Smooth muscle cell (in vitro differentiated cells): ENCODE measurements at regions not wholly inside any gene's neighbourhood (a gene's known extent, or its start where the extent isn't known, plus 50 kb on each side); places are given as distances from the start of the nearest gene placed in this dataset.

ENCODE experiments used
- DNase-seq: peaks from one replicate; lab custom pipeline; 2025; ENCODE audit not compliant: unreplicated experiment; lab: John Stamatoyannopoulos, UW
- H2AFZ ChIP-seq: fragments of 200-600 bp; sonication (generic); 2 replicates; pipeline ENCODE4 v1.6.0; 2016; ENCODE audit warnings: antibody characterized with exemption, low read depth, mild to moderate bottlenecking
- H3F3A ChIP-seq: fragments of 200-600 bp; sonication (generic); 2 replicates; pipeline ENCODE4 v1.6.0; 2017; ENCODE audit warnings: antibody characterized with exemption, low read depth
- H3K27ac ChIP-seq: fragments of 200-600 bp; sonication (generic); 2 replicates; pipeline ENCODE4 v1.5.1; 2016; ENCODE audit warnings: low read depth, mild to moderate bottlenecking
- H3K27me3 ChIP-seq: fragments of 200-600 bp; sonication (generic); 2 replicates; pipeline ENCODE4 v1.6.1; 2016; ENCODE audit warnings: low read depth, mild to moderate bottlenecking
- H3K36me3 ChIP-seq: fragments of 200-600 bp; sonication (generic); 2 replicates; pipeline ENCODE4 v1.5.1; 2016; ENCODE audit warnings: low read depth
- H3K4me1 ChIP-seq: fragments of 200-600 bp; sonication (generic); 2 replicates; pipeline ENCODE4 v1.5.1; 2016; ENCODE audit warnings: low read depth
- H3K4me2 ChIP-seq: fragments of 200-600 bp; sonication (generic); 2 replicates; pipeline ENCODE4 v1.6.0; 2016; ENCODE audit warnings: mild to moderate bottlenecking
- H3K4me3 ChIP-seq: fragments of 200-600 bp; sonication (generic); 2 replicates; pipeline ENCODE4 v1.5.1; 2016; ENCODE audit warnings: mild to moderate bottlenecking
- H3K79me2 ChIP-seq: fragments of 200-600 bp; sonication (generic); 2 replicates; pipeline ENCODE4 v1.6.0; 2016; ENCODE audit warnings: low read depth, mild to moderate bottlenecking
- H3K9ac ChIP-seq: fragments of 200-600 bp; sonication (generic); 2 replicates; pipeline ENCODE4 v1.6.0; 2016; ENCODE audit warnings: low read depth
- H3K9me3 ChIP-seq: fragments of 200-600 bp; sonication (generic); replicated peaks from 2 replicates; pipeline ENCODE4 v1.5.1; 2016; ENCODE audit warnings: low read depth
- H4K20me1 ChIP-seq: fragments of 200-600 bp; sonication (generic); 2 replicates; pipeline ENCODE4 v1.6.0; 2016; ENCODE audit warnings: low read depth
- WGBS: methylation state at CpG from one replicate; pipeline ENCODE4 v1.1.7; 2016; ENCODE audit warnings: low lambda C conversion rate; 5-methylcytosine and 5-hydroxymethylcytosine counted together
- TF ChIP-seq, protein P1 (sequence below): fragments of 200-600 bp; sonication (generic); IDR thresholded peaks from 2 replicates; pipeline ENCODE4 v1.5.1; 2017; ENCODE audit warnings: borderline replicate concordance, mild to moderate bottlenecking, antibody characterized with exemption; ENCODE audit not compliant: insufficient read depth, poor library complexity, severe bottlenecking

DNA sequence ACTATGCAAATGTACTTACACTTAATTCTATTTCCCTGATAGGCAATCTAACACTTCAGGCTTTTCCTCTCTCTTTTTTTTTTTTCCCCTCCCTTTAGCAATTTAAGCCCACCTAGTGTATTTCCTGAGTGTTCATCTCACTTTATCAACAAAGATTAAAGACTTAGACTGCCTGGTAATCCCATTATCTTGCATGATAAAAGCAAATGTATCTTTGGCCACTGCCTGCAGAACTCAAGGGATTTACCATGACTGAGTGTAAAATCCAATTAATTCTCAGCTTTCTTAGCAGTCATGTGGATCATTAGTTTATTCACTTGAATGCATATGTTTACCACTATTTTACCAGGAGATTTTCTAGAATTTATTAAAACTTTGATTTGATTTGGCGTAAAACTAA, 1102.2 kb upstream of the GYPC start:
- Histone ChIP-seq H3K79me2 (no peaks in the 10 kb centered on the region), H3F3A (no peaks in the 10 kb centered on the region), H3K4me2 (no peak overlapping the region), H3K36me3 (no peaks in the 10 kb centered on the region), H3K4me3 (no peak overlapping the region), H3K9me3 (no peaks in the 10 kb centered on the region), H3K27ac (no peak overlapping the region), H3K27me3 (peaks cover 7% of the 10 kb centered on the region), H3K9ac (no peak overlapping the region), H3K4me1 (peaks cover 11% of the 10 kb centered on the region), H2AFZ (no peak overlapping the region), H4K20me1 (no peaks in the 10 kb centered on the region)
- TF ChIP-seq, protein P1, sequence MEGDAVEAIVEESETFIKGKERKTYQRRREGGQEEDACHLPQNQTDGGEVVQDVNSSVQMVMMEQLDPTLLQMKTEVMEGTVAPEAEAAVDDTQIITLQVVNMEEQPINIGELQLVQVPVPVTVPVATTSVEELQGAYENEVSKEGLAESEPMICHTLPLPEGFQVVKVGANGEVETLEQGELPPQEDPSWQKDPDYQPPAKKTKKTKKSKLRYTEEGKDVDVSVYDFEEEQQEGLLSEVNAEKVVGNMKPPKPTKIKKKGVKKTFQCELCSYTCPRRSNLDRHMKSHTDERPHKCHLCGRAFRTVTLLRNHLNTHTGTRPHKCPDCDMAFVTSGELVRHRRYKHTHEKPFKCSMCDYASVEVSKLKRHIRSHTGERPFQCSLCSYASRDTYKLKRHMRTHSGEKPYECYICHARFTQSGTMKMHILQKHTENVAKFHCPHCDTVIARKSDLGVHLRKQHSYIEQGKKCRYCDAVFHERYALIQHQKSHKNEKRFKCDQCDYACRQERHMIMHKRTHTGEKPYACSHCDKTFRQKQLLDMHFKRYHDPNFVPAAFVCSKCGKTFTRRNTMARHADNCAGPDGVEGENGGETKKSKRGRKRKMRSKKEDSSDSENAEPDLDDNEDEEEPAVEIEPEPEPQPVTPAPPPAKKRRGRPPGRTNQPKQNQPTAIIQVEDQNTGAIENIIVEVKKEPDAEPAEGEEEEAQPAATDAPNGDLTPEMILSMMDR = no peak
- WGBS = 93% methylated on average over 1 of the region's 1 CpG
- DNase-seq = no peak

DNA sequence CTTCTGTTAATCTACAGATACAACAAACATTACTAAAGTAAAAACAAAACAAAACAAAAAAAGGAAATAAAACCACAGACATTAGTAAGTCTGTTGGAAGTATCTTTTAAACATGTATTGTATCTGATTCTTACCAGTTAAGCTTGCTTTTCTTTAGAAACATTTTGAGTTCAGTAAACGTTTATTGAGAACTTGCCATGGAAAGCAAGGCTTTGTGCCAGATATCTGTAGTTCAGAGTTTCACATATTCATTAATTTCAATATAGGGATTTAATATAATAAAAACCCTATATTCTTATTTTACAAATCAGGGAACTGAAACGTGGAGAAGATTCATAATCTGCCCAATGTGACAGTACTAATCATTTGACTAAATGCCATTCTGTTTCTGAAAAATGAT, 1101.0 kb upstream of the GYPC start:
- peaks cover 7% of the 10 kb centered on the region for H3K27me3 ChIP-seq
- H3K36me3 ChIP-seq = no peaks in the 10 kb centered on the region
- H3K9me3 ChIP-seq = no peaks in the 10 kb centered on the region
- 80% methylated on average over 2 of the region's 2 CpGs for WGBS
- no peak overlapping the region for H3K4me2 ChIP-seq
- H4K20me1 ChIP-seq = no peaks in the 10 kb centered on the region
- H2AFZ ChIP-seq = no peak overlapping the region
- no peak overlapping the region for H3K9ac ChIP-seq
- H3K4me3 ChIP-seq = no peak overlapping the region
- no peaks in the 10 kb centered on the region for H3F3A ChIP-seq
- no peak for DNase-seq
- no peaks in the 10 kb centered on the region for H3K79me2 ChIP-seq
- H3K4me1 ChIP-seq = peaks cover 11% of the 10 kb centered on the region
- TF ChIP-seq, protein P1 = no peak
- no peak overlapping the region for H3K27ac ChIP-seq

DNA sequence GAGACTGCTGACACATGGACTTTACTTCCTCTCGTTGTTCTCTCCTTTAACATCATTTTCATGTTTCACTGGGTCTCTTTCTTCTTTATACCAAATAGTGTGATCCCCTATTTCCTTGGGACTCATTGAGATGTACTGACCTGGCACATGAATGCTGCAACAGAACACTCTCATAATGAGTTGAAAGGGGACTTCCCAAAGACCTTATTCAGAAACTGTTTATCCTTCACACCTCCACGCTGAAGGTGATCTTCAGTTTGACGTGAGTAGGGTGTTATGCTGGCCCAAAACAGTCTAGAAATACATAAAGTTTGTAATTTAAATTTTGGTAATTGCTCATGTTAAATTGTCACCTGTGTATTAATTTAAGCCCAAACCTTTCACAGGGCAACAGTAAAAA, 1096.8 kb upstream of the GYPC start:
- DNase-seq = no peak
- WGBS = 94% methylated on average over 3 of the region's 3 CpGs
- Histone ChIP-seq H3F3A (no peaks in the 10 kb centered on the region), H3K27ac (no peak overlapping the region), H3K79me2 (no peaks in the 10 kb centered on the region), H2AFZ (no peak overlapping the region), H3K27me3 (no peaks in the 10 kb centered on the region), H4K20me1 (no peaks in the 10 kb centered on the region), H3K4me1 (peaks cover under 1% of the 10 kb centered on the region), H3K9me3 (no peaks in the 10 kb centered on the region), H3K4me3 (no peak overlapping the region), H3K4me2 (no peak overlapping the region), H3K36me3 (no peaks in the 10 kb centered on the region), H3K9ac (no peak overlapping the region)
- TF ChIP-seq, protein P1 = no peak

DNA sequence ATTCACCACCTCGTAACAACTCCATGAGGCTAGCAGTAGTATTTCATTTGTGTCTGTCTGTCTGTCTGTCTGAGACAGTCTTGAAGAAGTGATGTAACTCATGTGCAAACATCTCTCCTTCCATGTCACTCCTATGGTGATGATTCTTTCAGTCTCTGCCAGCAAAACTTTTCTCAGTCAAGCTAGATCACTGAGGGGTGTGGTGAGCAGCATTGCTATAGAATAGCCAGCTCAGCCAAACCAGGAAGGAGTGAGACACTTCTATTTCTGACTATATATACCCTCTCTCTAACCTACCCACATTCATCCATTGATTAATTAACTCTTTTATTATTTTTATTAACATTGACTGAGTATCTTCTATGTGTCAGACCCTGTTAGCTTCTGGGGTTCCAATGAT, 1095.1 kb upstream of the GYPC start:
- WGBS = 76% methylated on average over 1 of the region's 1 CpG
- H2AFZ ChIP-seq = no peak overlapping the region
- H3F3A ChIP-seq = no peaks in the 10 kb centered on the region
- H3K9me3 ChIP-seq = no peaks in the 10 kb centered on the region
- H3K36me3 ChIP-seq = no peaks in the 10 kb centered on the region
- no peaks in the 10 kb centered on the region for H3K79me2 ChIP-seq
- TF ChIP-seq, protein P1 = no peak
- H3K4me2 ChIP-seq = no peak overlapping the region
- no peak overlapping the region for H3K4me3 ChIP-seq
- no peaks in the 10 kb centered on the region for H3K27me3 ChIP-seq
- H4K20me1 ChIP-seq = no peaks in the 10 kb centered on the region
- no peak overlapping the region for H3K27ac ChIP-seq
- no peak overlapping the region for H3K9ac ChIP-seq
- H3K4me1 ChIP-seq = no peaks in the 10 kb centered on the region
- no peak for DNase-seq
